Uterus (tissue), 2 donors: ENCODE measurements at regions not wholly inside any gene's neighbourhood (a gene's known extent, or its start where the extent isn't known, plus 50 kb on each side); places are given as distances from the start of the nearest gene placed in this dataset.
"Not testable (repeated sequence)": the region's sequence is repeated elsewhere in the genome, so short reads cannot be mapped to it uniquely, and the experiment has no call there.

ENCODE experiments used
- POLR2A ChIP-seq, 2 donors: fragments of 450-650 bp; IDR thresholded peaks; one replicate each; pipeline ENCODE4 v1.6.1; 2016; ENCODE audit warnings: antibody characterized with exemption in 2 of 2, mild to moderate bottlenecking in 1 of 2, moderate library complexity in 1 of 2
- TF ChIP-seq, protein P1 (sequence below), 4 experiments: fragments of 200-600 bp in 2 of 4; fragments of 450-650 bp in 2 of 4; sonication (generic) in 2 of 4; IDR thresholded peaks; one replicate each; pipeline ENCODE4 v1.5.1; 2016 to 2019; ENCODE audit warnings: antibody characterized with exemption in 4 of 4, mild to moderate bottlenecking in 2 of 4, moderate library complexity in 1 of 4

DNA sequence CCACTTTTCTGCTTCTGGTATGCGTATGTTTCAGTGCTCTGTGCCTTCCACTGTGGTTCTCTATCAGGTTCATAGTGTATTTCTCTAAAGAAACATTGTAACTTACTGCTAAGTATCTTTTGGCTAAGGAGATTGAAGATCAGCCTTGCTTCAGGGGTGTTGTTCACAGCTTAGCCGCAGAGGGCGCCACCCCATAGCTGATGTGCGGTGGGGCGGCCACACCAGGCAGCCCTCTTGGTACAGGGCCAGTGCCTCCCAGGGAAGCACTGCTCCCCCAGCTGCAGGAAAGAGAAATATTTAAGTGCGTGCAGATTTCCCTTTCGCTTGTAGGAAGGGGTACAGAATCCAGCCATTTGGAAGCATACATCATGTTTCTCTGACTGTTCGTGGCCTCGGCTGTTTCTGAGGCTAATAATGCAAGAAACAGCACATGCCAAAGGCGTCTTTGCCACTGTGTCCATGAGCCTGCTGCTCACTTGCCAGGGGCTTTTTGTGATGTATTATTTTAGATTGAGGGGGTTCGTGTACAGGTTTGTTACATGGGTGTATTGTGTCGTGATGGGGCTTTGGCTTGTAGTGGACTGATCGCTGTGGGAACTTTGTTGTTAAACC lies 67.2 kb downstream of the CDRT15L2 start:
- TF ChIP-seq, protein P1, sequence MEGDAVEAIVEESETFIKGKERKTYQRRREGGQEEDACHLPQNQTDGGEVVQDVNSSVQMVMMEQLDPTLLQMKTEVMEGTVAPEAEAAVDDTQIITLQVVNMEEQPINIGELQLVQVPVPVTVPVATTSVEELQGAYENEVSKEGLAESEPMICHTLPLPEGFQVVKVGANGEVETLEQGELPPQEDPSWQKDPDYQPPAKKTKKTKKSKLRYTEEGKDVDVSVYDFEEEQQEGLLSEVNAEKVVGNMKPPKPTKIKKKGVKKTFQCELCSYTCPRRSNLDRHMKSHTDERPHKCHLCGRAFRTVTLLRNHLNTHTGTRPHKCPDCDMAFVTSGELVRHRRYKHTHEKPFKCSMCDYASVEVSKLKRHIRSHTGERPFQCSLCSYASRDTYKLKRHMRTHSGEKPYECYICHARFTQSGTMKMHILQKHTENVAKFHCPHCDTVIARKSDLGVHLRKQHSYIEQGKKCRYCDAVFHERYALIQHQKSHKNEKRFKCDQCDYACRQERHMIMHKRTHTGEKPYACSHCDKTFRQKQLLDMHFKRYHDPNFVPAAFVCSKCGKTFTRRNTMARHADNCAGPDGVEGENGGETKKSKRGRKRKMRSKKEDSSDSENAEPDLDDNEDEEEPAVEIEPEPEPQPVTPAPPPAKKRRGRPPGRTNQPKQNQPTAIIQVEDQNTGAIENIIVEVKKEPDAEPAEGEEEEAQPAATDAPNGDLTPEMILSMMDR (IDR thresholded peaks at IDR 0.05) = peak in 2 of 4 experiments; percentile 25 to 42
- TF ChIP-seq POLR2A (IDR thresholded peaks at IDR 0.05) = not testable (repeated sequence)
